Left hindlimb (tissue), 1 donor: ENCODE measurements at regions not wholly inside any gene's neighbourhood (a gene's known extent, or its start where the extent isn't known, plus 50 kb on each side); places are given as distances from the start of the nearest gene placed in this dataset.

Source experiments
- DNase-seq: peaks from one replicate; pipeline ENCODE4 v3.0.0-alpha.2; 2018

GRCh38 chr22:27466778-27467438 lies 334.6 kb downstream of the MN1 start:
- DNase-seq = no peak

- DNase-seq = no peak
These were observed 333.8 kb downstream of the MN1 start for GRCh38 chr22:27467711-27468110.

- DNase-seq = no peak
These were observed 332.8 kb downstream of the MN1 start for GRCh38 chr22:27468712-27469111.

- no peak for DNase-seq
These were observed 331.3 kb downstream of the MN1 start for GRCh38 chr22:27470169-27470772.

- DNase-seq = no peak
These were observed 328.6 kb downstream of the MN1 start for GRCh38 chr22:27472975-27473374.

GRCh38 chr22:27473533-27473932 lies 328.0 kb downstream of the MN1 start:
- no peak for DNase-seq

- DNase-seq = no peak
These were observed 327.4 kb downstream of the MN1 start for GRCh38 chr22:27474112-27474571.

GRCh38 chr22:27474711-27475547 lies 326.6 kb downstream of the MN1 start:
- DNase-seq = peak; percentile 63

- DNase-seq = no peak
These were observed 326.0 kb downstream of the MN1 start for GRCh38 chr22:27475548-27475897.

DNA sequence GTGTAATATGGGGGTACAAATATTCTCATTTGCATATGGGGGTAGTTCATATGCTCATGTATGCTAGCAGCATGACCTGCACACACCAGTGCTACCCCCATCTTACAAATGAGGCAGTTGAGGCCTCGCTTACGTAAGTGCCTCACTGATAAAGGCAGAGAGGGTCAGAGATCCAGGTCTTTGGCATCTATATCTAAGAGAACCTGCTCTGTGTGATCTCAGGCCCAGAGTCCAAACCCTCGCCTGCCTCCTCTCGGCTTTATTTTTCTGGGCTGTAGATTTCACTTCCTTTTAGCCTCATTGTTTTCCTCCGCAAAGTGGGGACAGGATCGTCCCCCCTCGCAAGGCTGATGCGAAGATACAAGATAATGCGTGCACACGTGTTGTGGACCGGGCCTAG lies 325.2 kb downstream of the MN1 start:
- no peak for DNase-seq

GRCh38 chr22:27476729-27477128 lies 324.8 kb downstream of the MN1 start:
- DNase-seq = no peak

GRCh38 chr22:27477171-27477570 lies 324.4 kb downstream of the MN1 start:
- no peak for DNase-seq

GRCh38 chr22:27480487-27480886 lies 321.1 kb downstream of the MN1 start:
- no peak for DNase-seq

GRCh38 chr22:27482402-27482801 lies 319.2 kb downstream of the MN1 start:
- DNase-seq = no peak

- no peak for DNase-seq
These were observed 318.3 kb downstream of the MN1 start for GRCh38 chr22:27483095-27483785.

DNA sequence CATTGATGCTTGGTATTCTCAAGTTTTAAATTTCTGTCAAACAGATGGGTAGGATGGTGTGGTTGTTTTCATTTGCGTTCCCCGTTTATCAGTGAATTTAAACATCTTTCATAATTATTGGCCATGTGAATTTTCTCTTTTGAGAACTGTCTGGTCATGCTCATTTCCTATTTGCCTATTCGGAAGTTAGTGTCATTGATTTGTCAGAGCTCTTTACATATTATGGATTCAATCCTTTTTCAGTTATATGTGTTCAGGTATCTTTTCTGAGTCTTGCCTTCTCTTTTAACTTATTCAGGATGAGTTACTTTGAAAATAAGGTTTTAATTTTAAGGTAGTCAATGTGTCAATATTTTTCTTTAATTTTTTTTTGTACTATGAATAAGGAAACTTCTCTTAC lies 315.7 kb downstream of the MN1 start:
- no peak for DNase-seq

DNA sequence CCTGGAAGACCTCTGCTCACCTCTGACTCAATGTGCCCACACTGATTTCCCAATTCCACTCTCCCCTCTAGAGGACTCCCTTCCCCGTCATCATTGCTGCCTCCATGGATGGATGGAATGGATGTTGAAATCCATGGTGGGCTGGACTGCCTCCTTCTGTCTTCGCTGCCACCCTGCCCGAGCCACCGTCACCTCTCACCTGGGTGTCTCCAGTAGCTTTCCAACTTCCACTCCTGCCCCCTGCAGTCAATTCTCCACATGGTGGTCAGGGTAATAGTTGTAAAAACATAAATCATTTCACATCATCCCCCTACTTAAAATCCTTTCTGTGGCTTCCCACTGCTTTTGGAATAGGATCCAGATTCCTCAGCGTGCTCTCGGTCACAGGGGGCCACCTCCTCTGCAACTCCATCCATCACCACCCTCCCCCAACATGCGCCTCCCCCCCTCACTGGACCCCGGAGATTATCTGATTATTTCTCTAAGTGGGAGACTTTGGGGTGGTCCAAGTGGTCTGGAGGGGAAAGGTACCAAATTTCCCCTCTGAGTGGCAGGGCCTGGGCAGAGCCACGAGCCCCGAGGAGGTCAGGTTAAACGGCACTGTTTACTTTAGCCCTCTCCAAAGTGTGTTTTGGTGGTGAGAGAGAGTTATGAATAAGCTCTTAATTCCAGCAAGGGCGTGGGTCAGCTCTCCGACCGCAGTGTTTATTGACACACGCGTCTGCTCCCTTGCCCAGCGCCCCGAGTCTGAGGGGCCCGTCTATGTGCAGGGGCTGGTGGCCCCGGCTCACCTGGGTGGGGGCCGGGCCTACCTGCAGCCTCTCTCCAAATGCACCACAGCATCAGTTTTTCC lies 313.7 kb downstream of the MN1 start:
- no peak for DNase-seq

DNA sequence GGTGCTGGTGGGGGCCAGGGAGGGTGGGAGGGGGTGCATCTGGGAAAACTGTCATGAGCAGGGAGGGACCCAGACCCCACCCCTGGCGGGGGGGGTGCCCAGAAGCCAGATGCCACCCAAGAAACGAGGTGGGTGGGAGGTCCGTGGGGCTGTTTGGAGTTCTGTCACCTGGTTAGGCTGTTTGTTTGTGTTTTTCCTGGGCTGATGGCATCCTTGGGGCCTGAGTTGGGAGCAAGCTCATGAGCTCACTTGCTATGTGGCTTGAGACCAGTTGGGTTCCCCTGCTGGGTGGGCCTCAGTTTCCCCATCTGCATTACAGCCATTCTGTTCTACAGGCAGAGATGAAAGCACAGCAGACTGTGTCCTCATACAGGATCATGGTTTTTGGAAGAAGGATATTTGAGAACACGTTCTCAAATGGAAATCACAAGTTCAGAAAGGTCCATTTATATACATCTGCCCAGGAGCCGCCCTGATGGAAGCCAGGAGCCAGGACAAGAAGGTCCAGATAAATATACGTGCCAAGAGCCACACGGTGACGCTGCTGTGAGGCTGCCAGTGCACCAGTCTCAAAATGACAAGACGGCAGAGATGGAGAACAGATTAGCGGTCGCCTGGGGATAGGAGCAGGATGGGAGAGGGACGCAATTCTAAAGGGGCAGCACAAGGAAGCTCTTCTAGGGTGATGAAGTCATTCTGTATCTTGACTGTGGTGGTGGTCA lies 312.9 kb downstream of the MN1 start:
- DNase-seq = no peak

DNA sequence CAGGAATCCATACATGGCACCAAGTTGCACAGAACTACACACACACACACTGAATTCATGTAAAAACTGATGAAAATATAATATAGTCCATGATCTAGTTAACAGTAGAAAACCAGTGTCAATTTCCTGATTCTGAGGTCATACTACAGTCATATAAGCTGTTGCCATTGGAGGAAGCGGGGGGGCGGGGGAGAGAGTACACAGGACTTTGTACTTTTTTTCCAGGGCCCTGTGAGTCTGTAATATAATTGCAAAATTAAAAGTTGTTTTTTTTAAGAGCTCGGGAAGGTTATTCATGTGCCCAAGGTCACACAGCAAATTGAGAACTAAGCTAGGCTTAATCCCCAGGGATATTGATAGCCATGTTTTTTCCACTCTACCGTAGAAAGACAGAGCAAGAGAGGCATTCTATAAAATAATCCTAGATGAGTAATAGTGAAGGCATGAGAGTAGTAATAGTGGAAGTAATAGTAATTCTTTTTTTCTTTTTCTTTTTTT lies 312.3 kb downstream of the MN1 start:
- no peak for DNase-seq

- no peak for DNase-seq
These were observed 311.5 kb downstream of the MN1 start for GRCh38 chr22:27490080-27490479.

DNA sequence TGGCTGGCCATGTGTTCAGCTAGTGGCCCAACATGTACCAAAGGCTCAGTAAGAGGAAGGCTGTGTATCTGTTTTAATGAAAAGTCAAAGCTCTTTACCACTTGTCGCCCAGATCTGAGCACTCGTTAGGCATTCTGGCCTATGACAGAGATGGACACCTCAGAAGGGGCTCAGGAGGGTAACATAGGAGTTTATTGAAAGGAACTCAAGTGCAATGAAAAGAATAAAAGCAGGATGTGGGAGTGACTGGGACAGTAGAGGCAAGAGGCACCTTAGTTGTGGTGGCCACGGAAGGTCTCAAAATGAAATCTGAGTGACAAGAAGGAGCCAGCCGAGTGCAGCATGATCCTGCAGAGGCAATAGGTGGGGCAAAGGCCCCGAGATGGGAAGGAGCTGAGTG lies 309.7 kb downstream of the MN1 start:
- no peak for DNase-seq
